Effector memory CD8-positive, alpha-beta T cell (primary cell): ENCODE measurements at regions not wholly inside any gene's neighbourhood (a gene's known extent, or its start where the extent isn't known, plus 50 kb on each side); places are given as distances from the start of the nearest gene placed in this dataset.

ENCODE experiments used
- ATAC-seq: fragments of 150-1000 bp; cut with Tn5 transposase; replicated peaks from 2 replicates; pipeline ENCODE4 v1.10.0; 2021; ENCODE audit warnings: mild to moderate bottlenecking, moderate library complexity
- DNase-seq, 3 experiments: peaks; one replicate each; pipeline ENCODE4 v3.0.0; 2021
- H3K27ac Mint-ChIP-seq, 2 donors: one replicate each; pipeline ENCODE4 v1.8.0; 2022; ENCODE audit warnings: mild to moderate bottlenecking in 2 of 2, mixed read lengths in 2 of 2, moderate library complexity in 2 of 2
- H3K27me3 Mint-ChIP-seq, 2 donors: one replicate each; pipeline ENCODE4 v1.8.0; 2022; ENCODE audit warnings: mixed read lengths in 2 of 2
- H3K36me3 Mint-ChIP-seq: one replicate; pipeline ENCODE4 v1.8.0; 2022; ENCODE audit warnings: mild to moderate bottlenecking, moderate library complexity, mixed read lengths; ENCODE audit not compliant: insufficient read depth
- H3K4me1 Mint-ChIP-seq, 2 donors: one replicate each; pipeline ENCODE4 v1.8.0; 2022; ENCODE audit warnings: low read depth in 2 of 2, mixed read lengths in 2 of 2
- H3K4me3 Mint-ChIP-seq, 2 donors: one replicate each; pipeline ENCODE4 v1.8.0; 2022; ENCODE audit warnings: mild to moderate bottlenecking in 2 of 2, mixed read lengths in 2 of 2, moderate library complexity in 2 of 2
- H3K9me3 Mint-ChIP-seq, 2 donors: one replicate each; pipeline ENCODE4 v1.8.0; 2022; ENCODE audit warnings: mixed read lengths in 2 of 2

DNA sequence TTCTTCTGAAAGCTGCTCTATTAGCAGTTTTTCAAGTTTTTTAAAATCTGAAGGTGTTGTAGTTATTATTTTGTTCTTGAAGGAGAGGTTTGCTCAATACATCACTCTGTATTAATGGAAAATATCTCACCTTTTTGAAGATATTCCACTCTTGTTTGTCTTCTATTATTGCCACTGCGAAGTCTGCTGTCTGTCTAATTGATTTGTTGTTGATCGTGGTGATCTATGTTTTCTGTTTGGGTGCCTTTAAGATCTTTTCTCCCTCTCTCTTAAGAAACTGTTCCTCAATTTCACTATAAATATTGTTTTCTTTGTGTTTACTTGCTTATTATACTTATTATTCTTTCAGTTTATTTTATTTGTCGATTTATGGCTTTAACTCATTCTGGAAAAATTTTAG lies 64.9 kb upstream of the FZD8 start:
- no peaks in the 10 kb centered on the region for H3K4me1 Mint-ChIP-seq
- H3K4me3 Mint-ChIP-seq = no peak overlapping the region
- H3K36me3 Mint-ChIP-seq = no peaks in the 10 kb centered on the region
- no peak for ATAC-seq
- no peak overlapping the region for H3K27ac Mint-ChIP-seq
- H3K9me3 Mint-ChIP-seq = peaks cover 0 to 1% of the 10 kb centered on the region in 2 donors
- no peak for DNase-seq
- peaks cover 5 to 13% of the 10 kb centered on the region in 2 donors for H3K27me3 Mint-ChIP-seq

DNA sequence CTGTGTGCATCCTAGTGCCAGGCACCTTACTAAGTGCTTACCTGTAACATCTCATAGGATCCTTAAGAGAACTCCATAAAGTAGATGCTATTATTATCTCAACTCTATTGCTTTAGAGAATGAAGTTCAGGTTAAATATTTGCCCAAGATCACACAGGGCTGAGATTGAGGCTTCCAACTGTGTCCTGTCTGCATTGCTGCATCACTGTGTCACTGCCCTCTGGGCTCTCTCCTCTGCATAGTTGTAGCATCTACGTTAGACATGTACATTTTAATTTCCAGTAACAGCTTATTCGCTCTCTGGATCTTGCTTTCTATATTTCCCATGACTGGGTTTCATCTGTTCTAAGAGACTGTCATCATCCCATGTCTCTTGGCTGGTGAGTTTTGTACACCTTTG lies 63.6 kb upstream of the FZD8 start:
- H3K36me3 Mint-ChIP-seq = no peaks in the 10 kb centered on the region
- H3K4me1 Mint-ChIP-seq = no peaks in the 10 kb centered on the region
- ATAC-seq (no peak), DNase-seq (no peak)
- no peak overlapping the region for H3K27ac Mint-ChIP-seq
- H3K4me3 Mint-ChIP-seq = no peak overlapping the region
- H3K27me3 Mint-ChIP-seq = peaks cover 0 to 3% of the 10 kb centered on the region in 2 donors
- peaks cover 0 to 1% of the 10 kb centered on the region in 2 donors for H3K9me3 Mint-ChIP-seq

DNA sequence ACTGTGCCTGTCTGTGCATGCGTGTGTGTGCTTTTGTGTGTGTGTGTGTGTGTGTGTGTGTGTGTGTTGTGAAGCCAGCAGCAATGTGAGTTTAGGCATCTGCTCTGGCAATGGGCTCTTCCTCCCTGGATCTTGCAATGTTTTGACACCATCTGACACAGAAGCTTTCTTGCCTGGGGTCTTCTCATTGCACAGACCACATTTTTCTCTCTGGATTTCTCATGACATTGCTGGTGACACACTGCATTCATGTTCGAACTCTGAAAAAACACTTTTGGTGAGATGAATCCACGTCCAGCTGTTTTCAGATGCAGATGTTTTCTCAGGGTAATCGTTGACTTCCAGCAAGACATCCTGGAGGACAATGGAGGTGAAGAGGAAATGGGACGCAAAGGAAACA lies 63.0 kb upstream of the FZD8 start:
- Mint-ChIP-seq H3K4me1 (no peaks in the 10 kb centered on the region), H3K4me3 (no peak overlapping the region), H3K27ac (no peak overlapping the region), H3K27me3 (no peaks in the 10 kb centered on the region), H3K36me3 (no peaks in the 10 kb centered on the region), H3K9me3 (no peaks in the 10 kb centered on the region)
- no peak for DNase-seq
- no peak for ATAC-seq

DNA sequence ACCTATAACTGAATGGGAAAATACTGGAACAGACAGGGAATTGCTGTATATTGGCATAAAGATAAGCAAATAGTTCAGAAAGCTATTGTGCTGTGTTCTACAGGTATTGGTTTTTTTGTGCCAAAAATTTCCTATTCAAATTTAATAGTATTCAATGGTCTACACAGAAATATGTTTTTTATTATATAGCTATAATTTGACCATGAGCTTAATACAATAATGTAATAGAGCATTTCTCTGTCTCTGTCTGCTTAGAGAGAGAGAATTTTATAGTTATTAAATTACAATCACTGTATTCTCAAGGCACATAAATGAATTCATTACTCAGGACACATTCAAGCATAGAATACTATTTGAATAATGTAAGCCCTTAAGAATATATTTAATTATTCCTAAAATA lies 62.3 kb upstream of the FZD8 start:
- no peak for ATAC-seq
- DNase-seq = no peak
- no peaks in the 10 kb centered on the region for H3K9me3 Mint-ChIP-seq
- H3K4me1 Mint-ChIP-seq = no peaks in the 10 kb centered on the region
- no peaks in the 10 kb centered on the region for H3K36me3 Mint-ChIP-seq
- no peak overlapping the region for H3K27ac Mint-ChIP-seq
- no peak overlapping the region for H3K4me3 Mint-ChIP-seq
- H3K27me3 Mint-ChIP-seq = no peaks in the 10 kb centered on the region

DNA sequence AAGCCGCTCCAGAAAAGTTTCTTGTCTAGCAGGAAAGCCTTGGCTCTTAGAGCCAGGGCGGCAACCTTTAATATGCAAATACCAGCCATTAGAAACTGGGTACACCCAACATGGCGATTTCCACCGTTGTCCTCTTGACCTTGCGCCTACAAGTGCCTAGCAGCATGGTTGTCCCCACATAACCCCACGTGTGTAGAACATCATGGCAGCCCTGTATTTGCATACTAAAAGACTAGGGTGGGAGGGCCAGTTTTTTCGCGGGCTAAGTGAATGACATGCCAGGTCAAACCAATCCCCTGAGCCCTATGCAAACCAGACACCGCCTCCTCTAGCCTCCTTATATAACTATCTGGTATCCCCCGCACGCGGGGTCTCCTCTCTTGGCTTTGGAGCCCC lies 58.4 kb upstream of the FZD8 start:
- Mint-ChIP-seq H3K27me3 (no peaks in the 10 kb centered on the region), H3K4me3 (no peak overlapping the region), H3K9me3 (no peaks in the 10 kb centered on the region), H3K4me1 (no peaks in the 10 kb centered on the region), H3K27ac (no peak overlapping the region), H3K36me3 (no peaks in the 10 kb centered on the region)
- ATAC-seq (no peak), DNase-seq (no peak)

DNA sequence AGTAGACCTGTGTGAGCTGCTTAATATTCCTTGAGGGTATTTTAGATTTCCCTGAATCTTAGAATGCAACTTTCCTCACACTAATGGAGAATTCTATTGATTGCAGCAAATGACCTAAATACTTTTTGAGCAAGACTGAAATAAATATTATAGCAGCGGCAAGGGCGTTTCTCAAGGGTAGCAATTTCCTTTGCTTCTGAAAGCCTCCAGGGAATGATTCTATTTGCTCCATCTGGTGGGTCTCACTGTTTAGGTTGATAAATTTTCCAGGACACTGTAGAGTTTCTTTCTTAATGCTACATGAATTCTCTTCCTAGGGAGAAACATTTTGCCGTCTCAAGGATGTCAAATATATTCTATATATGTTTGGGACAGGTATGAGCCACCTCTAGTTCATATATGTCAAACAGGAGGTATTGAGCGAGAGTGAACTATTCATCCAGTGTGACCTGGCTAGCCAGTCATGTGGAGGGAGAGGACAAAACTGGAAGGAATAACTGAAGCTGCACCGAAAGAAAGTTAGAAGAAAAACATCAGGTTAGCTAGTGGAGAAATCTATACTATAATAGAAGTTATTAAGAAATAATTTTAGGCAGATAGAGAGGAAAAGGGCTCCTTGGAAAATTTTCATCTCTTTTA lies 57.9 kb upstream of the FZD8 start:
- no peaks in the 10 kb centered on the region for H3K27me3 Mint-ChIP-seq
- ATAC-seq (no peak), DNase-seq (no peak)

DNA sequence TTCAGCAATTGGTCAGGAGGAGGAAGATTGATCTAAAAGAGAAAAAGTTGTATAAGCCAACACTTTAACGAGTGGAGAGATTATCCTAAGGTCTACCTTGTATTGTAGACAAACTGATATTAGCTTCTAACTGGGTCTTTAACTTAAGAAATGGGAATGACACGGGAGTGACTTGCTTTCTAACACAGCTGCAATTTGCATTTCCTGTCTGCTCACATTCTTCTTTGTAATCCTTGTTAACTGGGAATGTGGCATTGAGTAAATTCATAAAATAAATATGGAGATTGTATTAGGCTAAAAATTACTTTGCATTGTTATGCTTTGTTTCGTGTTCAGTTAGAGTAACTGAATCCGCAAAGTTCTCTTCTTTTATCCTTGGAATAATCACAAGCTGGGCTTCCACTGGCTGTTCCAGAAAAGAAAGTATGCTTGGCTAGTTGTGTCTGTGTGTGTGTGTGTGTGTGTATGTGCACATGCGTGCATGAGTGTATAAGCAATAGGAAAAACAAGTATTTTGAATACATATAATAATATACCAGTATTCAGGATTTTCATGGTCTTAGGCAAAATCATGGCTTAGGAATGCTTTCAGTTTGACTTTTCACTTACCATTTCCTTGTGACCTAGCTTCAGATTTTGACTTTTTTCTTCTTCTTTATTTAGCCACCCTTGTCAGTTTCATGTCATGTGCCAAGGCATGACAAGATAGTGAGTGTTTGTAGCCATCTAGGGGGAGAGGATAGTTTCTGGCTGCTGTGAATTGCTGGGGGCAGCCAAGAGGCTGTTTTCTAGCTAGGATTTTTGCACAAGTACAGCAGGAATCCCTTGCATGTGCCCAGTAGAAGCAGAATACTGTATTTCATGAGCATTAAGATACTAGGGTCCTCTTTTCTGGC lies 54.5 kb upstream of the FZD8 start:
- Mint-ChIP-seq H3K4me3 (no peak overlapping the region), H3K4me1 (no peaks in the 10 kb centered on the region), H3K27ac (no peak overlapping the region), H3K9me3 (no peaks in the 10 kb centered on the region), H3K36me3 (no peaks in the 10 kb centered on the region), H3K27me3 (no peaks in the 10 kb centered on the region)
- ATAC-seq (no peak), DNase-seq (no peak)

More for the DNA sequence above, 57.9 kb upstream of the FZD8 start:
- Mint-ChIP-seq H3K27ac (no peak overlapping the region), H3K36me3 (no peaks in the 10 kb centered on the region), H3K4me1 (no peaks in the 10 kb centered on the region), H3K9me3 (no peaks in the 10 kb centered on the region), H3K4me3 (no peak overlapping the region)

DNA sequence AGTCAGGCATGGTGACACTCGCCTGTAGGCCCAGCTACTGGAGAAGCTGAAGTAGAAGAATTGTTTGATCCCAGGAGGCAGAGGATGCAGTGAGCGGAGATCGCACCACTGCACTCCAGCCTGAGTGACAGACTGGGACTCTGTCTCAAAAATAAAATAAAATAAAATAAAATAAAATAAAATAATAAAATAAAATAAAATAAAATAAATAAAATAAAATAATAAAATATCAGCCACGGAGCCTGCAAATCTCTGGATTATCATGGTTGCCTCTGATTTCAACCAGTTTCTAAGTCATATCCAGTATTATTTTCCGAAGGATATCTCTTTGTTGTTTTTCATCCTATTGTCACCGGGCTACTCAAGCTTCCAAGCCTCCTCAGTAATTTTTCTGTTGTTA lies 51.7 kb upstream of the FZD8 start:
- Mint-ChIP-seq H3K36me3 (no peaks in the 10 kb centered on the region), H3K27me3 (peaks cover 0 to 16% of the 10 kb centered on the region in 2 donors), H3K4me1 (no peaks in the 10 kb centered on the region), H3K9me3 (peaks cover 0 to 3% of the 10 kb centered on the region in 2 donors), H3K27ac (no peak overlapping the region), H3K4me3 (no peak overlapping the region)
- ATAC-seq (no peak), DNase-seq (no peak)
